GM23338 (cell line): ENCODE measurements at regions not wholly inside any gene's neighbourhood (a gene's known extent, or its start where the extent isn't known, plus 50 kb on each side); places are given as distances from the start of the nearest gene placed in this dataset.

ENCODE experiments used
- ATAC-seq: fragments of 200-7000 bp; cut with Tn5 transposase; 3 replicates; pipeline ENCODE4 v1.9.1; 2020
- DNase-seq: peaks from one replicate; pipeline ENCODE4 v3.0.0-alpha.2; 2015; ENCODE audit warnings: low spot score
- H2AFZ ChIP-seq: fragments of 200-600 bp; sonication (generic); 2 replicates; pipeline ENCODE4 v1.8.0; 2016; ENCODE audit warnings: antibody characterized with exemption, mild to moderate bottlenecking, moderate library complexity
- H3F3A ChIP-seq: fragments of 200-600 bp; sonication (generic); replicated peaks from 2 replicates; pipeline ENCODE4 v1.8.0; 2017; ENCODE audit warnings: antibody characterized with exemption, mixed run types, low read depth
- H3K27ac ChIP-seq: fragments of 200-600 bp; sonication (generic); 2 replicates; pipeline ENCODE4 v1.6.1; 2016; ENCODE audit warnings: low read depth
- H3K27me3 ChIP-seq: fragments of 200-600 bp; sonication (generic); 2 replicates; pipeline ENCODE4 v1.8.0; 2016; ENCODE audit warnings: mild to moderate bottlenecking, mixed run types, moderate library complexity; ENCODE audit not compliant: insufficient read depth
- H3K36me3 ChIP-seq: fragments of 200-600 bp; sonication (generic); 2 replicates; pipeline ENCODE4 v1.8.0; 2016; ENCODE audit warnings: mild to moderate bottlenecking; ENCODE audit not compliant: insufficient read depth
- H3K4me1 ChIP-seq: fragments of 200-600 bp; sonication (generic); 2 replicates; pipeline ENCODE4 v1.8.0; 2016; ENCODE audit warnings: mild to moderate bottlenecking, moderate library complexity; ENCODE audit not compliant: insufficient read depth
- H3K4me2 ChIP-seq: fragments of 200-600 bp; sonication (generic); 2 replicates; pipeline ENCODE4 v1.7.1; 2017; ENCODE audit warnings: mixed run types
- H3K4me3 ChIP-seq: fragments of 200-600 bp; sonication (generic); 2 replicates; pipeline ENCODE4 v1.6.1; 2016; ENCODE audit warnings: mixed run types
- H3K79me2 ChIP-seq: fragments of 200-600 bp; sonication (generic); replicated peaks from 2 replicates; pipeline ENCODE4 v1.8.0; 2017; ENCODE audit warnings: mild to moderate bottlenecking; ENCODE audit not compliant: insufficient read depth
- H3K9me2 ChIP-seq: fragments of 200-600 bp; sonication (generic); 2 replicates; pipeline ENCODE4 v1.8.0; 2017; ENCODE audit not compliant: insufficient read depth
- H4K20me1 ChIP-seq: fragments of 200-600 bp; sonication (generic); replicated peaks from 2 replicates; pipeline ENCODE4 v1.8.0; 2017; ENCODE audit warnings: mild to moderate bottlenecking; ENCODE audit not compliant: insufficient read depth
- H3K27ac Mint-ChIP-seq: 2 replicates; pipeline ENCODE4 v1.8.0; 2020; ENCODE audit warnings: inconsistent platforms, mild to moderate bottlenecking, moderate library complexity, mixed read lengths
- H3K27me3 Mint-ChIP-seq: 3 replicates; pipeline ENCODE4 v1.8.0; 2022; ENCODE audit warnings: low read depth, mild to moderate bottlenecking, moderate library complexity, mixed read lengths, inconsistent platforms; ENCODE audit not compliant: insufficient read depth, poor library complexity
- H3K36me3 Mint-ChIP-seq: 3 replicates; pipeline ENCODE4 v1.8.0; 2021; ENCODE audit warnings: low read depth, mild to moderate bottlenecking, inconsistent platforms, moderate library complexity, mixed read lengths
- H3K4me1 Mint-ChIP-seq: 3 replicates; pipeline ENCODE4 v1.8.0; 2020; ENCODE audit warnings: mild to moderate bottlenecking, inconsistent platforms, mixed read lengths
- H3K4me3 Mint-ChIP-seq: 3 replicates; pipeline ENCODE4 v1.8.0; 2021; ENCODE audit warnings: moderate library complexity, mild to moderate bottlenecking, inconsistent platforms, mixed read lengths
- H3K9me3 Mint-ChIP-seq: 3 replicates; pipeline ENCODE4 v1.8.0; 2020; ENCODE audit warnings: moderate library complexity, mild to moderate bottlenecking, inconsistent platforms, mixed read lengths
- EZH2 ChIP-seq: fragments of 200-600 bp; sonication (generic); IDR thresholded peaks from one replicate; pipeline ENCODE4 v1.8.0; 2017; ENCODE audit warnings: antibody characterized with exemption, mild to moderate bottlenecking, low read depth; ENCODE audit not compliant: unreplicated experiment
- EZH2phosphoT487 ChIP-seq: fragments of 200-600 bp; sonication (generic); IDR thresholded peaks from one replicate; pipeline ENCODE4 v1.8.1; 2018; ENCODE audit warnings: antibody characterized with exemption; ENCODE audit not compliant: unreplicated experiment
- JUNB ChIP-seq: IDR thresholded peaks from one replicate; pipeline ENCODE4 v1.6.1; 2016; ENCODE audit warnings: antibody characterized with exemption; ENCODE audit not compliant: unreplicated experiment
- NANOG ChIP-seq: IDR thresholded peaks from 2 replicates; pipeline ENCODE4 v1.6.1; 2016; ENCODE audit warnings: antibody characterized with exemption, borderline replicate concordance
- POLR2AphosphoS5 ChIP-seq: IDR thresholded peaks from 2 replicates; pipeline ENCODE4 v1.6.1; 2016; ENCODE audit warnings: antibody characterized with exemption, low read depth
- STAT1 ChIP-seq: IDR thresholded peaks from one replicate; pipeline ENCODE4 v1.6.1; 2016; ENCODE audit warnings: antibody characterized with exemption; ENCODE audit not compliant: unreplicated experiment
- ZNF114 ChIP-seq: fragments of 250-450 bp; sonication (Bioruptor Pico); IDR thresholded peaks from 2 replicates; pipeline ENCODE4 v1.5.0; 2020; ENCODE audit warnings: mild to moderate bottlenecking, moderate library complexity
- TF ChIP-seq, protein P1 (sequence below): IDR thresholded peaks from 2 replicates; pipeline ENCODE4 v1.6.1; 2016; ENCODE audit warnings: antibody characterized with exemption
- TF ChIP-seq, protein P2 (sequence below): fragments of 250-450 bp; sonication (Bioruptor Pico); IDR thresholded peaks from 2 replicates; pipeline ENCODE4 v1.5.0; 2020; ENCODE audit warnings: mild to moderate bottlenecking, moderate library complexity
- TF ChIP-seq, protein P3 (sequence below), 2 experiments: fragments of 200-600 bp in 1 of 2; sonication (generic) in 1 of 2; conservative IDR thresholded peaks; 2 replicates each; pipeline versions ENCODE4 v1.5.1 to v1.6.1; 2016 to 2017; ENCODE audit warnings: antibody characterized with exemption in 2 of 2, low read depth in 2 of 2, mild to moderate bottlenecking in 2 of 2, moderate library complexity in 1 of 2

DNA sequence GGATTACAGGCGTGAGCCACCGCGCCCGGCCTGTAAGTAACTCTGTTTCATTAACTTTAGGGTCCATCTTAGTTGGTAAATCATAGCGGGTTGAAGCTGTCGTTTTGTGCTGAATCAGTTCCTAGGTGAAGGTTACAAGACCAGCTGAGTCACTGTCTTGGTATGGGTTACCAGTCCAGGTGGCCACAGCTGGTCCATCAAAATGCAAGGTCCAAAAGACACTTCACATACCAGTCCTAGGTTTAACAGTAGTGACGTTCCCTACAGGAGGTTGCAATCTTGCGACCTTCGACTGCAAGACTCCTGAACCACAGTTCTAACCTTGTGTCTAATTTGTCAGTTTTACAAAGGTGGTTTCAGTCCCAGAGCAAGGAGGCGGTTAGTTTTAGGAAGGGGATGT is 160.1 kb upstream of the ATP10A start:
- Histone ChIP-seq H3K79me2 (no peaks in the 10 kb centered on the region), H2AFZ (peak overlapping the region; percentile 63; the same call in 1 of the 2 replicates), H3F3A (no peaks in the 10 kb centered on the region), H3K4me1 (peaks cover 2% of the 10 kb centered on the region; the same call in 1 of the 2 replicates), H3K27ac (no peak overlapping the region), H3K4me2 (no peak overlapping the region), H4K20me1 (no peaks in the 10 kb centered on the region), H3K4me3 (no peak overlapping the region), H3K27me3 (no peaks in the 10 kb centered on the region), H3K9me2 (peaks cover 17% of the 10 kb centered on the region; the same call in 1 of the 2 replicates), H3K36me3 (no peaks in the 10 kb centered on the region)
- Mint-ChIP-seq H3K36me3 (no peaks in the 10 kb centered on the region), H3K27ac (no peak overlapping the region), H3K27me3 (peaks cover 2% of the 10 kb centered on the region), H3K4me3 (no peak overlapping the region), H3K4me1 (peaks cover 5% of the 10 kb centered on the region; the same call in 1 of the 3 replicates), H3K9me3 (no peaks in the 10 kb centered on the region)
- no peak for DNase-seq
- TF ChIP-seq ZNF114 (CRISPR knock-in tag) = no peak
- no peak for ATAC-seq

DNA sequence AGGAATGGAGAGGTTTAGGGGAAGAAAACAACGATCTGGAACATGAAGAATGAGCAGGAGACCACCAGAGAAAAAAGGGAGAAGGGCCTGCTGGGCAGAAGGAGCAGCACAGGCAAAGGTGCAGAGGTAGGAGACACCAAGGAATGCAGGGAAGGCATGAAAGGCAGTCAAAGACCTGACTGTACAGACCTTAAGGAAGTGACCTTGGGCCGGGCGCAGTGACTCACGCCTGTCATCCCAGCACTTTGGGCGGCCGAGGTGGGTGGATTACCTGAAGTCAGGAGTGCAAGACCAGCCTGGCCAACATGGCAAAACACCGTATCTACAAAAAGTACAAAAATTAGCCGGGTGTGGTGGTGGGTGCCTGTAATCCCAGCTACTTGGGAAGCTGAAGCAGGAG is 157.7 kb upstream of the ATP10A start:
- H3K79me2 ChIP-seq = no peaks in the 10 kb centered on the region
- no peak overlapping the region for H3K27ac Mint-ChIP-seq
- no peaks in the 10 kb centered on the region for H3K36me3 Mint-ChIP-seq
- TF ChIP-seq ZNF114 (CRISPR knock-in tag) (no peak), STAT1 (no peak), EZH2phosphoT487 (no peak), NANOG (no peak), EZH2 (no peak), JUNB (no peak), POLR2AphosphoS5 (no peak)
- TF ChIP-seq, protein P1, sequence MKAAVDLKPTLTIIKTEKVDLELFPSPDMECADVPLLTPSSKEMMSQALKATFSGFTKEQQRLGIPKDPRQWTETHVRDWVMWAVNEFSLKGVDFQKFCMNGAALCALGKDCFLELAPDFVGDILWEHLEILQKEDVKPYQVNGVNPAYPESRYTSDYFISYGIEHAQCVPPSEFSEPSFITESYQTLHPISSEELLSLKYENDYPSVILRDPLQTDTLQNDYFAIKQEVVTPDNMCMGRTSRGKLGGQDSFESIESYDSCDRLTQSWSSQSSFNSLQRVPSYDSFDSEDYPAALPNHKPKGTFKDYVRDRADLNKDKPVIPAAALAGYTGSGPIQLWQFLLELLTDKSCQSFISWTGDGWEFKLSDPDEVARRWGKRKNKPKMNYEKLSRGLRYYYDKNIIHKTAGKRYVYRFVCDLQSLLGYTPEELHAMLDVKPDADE = no peak
- TF ChIP-seq, protein P2, sequence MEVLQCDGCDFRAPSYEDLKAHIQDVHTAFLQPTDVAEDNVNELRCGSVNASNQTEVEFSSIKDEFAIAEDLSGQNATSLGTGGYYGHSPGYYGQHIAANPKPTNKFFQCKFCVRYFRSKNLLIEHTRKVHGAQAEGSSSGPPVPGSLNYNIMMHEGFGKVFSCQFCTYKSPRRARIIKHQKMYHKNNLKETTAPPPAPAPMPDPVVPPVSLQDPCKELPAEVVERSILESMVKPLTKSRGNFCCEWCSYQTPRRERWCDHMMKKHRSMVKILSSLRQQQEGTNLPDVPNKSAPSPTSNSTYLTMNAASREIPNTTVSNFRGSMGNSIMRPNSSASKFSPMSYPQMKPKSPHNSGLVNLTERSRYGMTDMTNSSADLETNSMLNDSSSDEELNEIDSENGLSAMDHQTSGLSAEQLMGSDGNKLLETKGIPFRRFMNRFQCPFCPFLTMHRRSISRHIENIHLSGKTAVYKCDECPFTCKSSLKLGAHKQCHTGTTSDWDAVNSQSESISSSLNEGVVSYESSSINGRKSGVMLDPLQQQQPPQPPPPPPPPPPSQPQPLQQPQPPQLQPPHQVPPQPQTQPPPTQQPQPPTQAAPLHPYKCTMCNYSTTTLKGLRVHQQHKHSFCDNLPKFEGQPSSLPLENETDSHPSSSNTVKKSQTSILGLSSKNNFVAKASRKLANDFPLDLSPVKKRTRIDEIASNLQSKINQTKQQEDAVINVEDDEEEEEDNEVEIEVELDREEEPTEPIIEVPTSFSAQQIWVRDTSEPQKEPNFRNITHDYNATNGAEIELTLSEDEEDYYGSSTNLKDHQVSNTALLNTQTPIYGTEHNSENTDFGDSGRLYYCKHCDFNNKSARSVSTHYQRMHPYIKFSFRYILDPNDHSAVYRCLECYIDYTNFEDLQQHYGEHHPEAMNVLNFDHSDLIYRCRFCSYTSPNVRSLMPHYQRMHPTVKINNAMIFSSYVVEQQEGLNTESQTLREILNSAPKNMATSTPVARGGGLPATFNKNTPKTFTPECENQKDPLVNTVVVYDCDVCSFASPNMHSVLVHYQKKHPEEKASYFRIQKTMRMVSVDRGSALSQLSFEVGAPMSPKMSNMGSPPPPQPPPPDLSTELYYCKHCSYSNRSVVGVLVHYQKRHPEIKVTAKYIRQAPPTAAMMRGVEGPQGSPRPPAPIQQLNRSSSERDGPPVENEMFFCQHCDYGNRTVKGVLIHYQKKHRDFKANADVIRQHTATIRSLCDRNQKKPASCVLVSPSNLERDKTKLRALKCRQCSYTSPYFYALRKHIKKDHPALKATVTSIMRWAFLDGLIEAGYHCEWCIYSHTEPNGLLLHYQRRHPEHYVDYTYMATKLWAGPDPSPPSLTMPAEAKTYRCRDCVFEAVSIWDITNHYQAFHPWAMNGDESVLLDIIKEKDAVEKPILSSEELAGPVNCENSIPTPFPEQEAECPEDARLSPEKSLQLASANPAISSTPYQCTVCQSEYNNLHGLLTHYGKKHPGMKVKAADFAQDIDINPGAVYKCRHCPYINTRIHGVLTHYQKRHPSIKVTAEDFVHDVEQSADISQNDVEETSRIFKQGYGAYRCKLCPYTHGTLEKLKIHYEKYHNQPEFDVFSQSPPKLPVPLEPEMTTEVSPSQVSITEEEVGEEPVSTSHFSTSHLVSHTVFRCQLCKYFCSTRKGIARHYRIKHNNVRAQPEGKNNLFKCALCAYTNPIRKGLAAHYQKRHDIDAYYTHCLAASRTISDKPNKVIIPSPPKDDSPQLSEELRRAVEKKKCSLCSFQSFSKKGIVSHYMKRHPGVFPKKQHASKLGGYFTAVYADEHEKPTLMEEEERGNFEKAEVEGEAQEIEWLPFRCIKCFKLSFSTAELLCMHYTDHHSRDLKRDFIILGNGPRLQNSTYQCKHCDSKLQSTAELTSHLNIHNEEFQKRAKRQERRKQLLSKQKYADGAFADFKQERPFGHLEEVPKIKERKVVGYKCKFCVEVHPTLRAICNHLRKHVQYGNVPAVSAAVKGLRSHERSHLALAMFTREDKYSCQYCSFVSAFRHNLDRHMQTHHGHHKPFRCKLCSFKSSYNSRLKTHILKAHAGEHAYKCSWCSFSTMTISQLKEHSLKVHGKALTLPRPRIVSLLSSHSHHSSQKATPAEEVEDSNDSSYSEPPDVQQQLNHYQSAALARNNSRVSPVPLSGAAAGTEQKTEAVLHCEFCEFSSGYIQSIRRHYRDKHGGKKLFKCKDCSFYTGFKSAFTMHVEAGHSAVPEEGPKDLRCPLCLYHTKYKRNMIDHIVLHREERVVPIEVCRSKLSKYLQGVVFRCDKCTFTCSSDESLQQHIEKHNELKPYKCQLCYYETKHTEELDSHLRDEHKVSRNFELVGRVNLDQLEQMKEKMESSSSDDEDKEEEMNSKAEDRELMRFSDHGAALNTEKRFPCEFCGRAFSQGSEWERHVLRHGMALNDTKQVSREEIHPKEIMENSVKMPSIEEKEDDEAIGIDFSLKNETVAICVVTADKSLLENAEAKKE (CRISPR knock-in tag) = no peak
- TF ChIP-seq, protein P3, sequence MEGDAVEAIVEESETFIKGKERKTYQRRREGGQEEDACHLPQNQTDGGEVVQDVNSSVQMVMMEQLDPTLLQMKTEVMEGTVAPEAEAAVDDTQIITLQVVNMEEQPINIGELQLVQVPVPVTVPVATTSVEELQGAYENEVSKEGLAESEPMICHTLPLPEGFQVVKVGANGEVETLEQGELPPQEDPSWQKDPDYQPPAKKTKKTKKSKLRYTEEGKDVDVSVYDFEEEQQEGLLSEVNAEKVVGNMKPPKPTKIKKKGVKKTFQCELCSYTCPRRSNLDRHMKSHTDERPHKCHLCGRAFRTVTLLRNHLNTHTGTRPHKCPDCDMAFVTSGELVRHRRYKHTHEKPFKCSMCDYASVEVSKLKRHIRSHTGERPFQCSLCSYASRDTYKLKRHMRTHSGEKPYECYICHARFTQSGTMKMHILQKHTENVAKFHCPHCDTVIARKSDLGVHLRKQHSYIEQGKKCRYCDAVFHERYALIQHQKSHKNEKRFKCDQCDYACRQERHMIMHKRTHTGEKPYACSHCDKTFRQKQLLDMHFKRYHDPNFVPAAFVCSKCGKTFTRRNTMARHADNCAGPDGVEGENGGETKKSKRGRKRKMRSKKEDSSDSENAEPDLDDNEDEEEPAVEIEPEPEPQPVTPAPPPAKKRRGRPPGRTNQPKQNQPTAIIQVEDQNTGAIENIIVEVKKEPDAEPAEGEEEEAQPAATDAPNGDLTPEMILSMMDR (conservative IDR thresholded peaks at IDR 0.05; ENCODE audit: low read depth in 2 of 2) = no peak

More for the DNA sequence above, 157.7 kb upstream of the ATP10A start:
- Mint-ChIP-seq H3K27me3 (peaks cover 2% of the 10 kb centered on the region), H3K9me3 (no peaks in the 10 kb centered on the region), H3K4me1 (no peaks in the 10 kb centered on the region), H3K4me3 (no peak overlapping the region)
- Histone ChIP-seq H3K4me1 (no peaks in the 10 kb centered on the region), H3K9me2 (peaks cover 17% of the 10 kb centered on the region; the same call in 1 of the 2 replicates), H3F3A (no peaks in the 10 kb centered on the region), H2AFZ (no peak overlapping the region), H3K36me3 (no peaks in the 10 kb centered on the region), H3K27ac (no peak overlapping the region), H3K27me3 (no peaks in the 10 kb centered on the region), H4K20me1 (no peaks in the 10 kb centered on the region), H3K4me3 (no peak overlapping the region), H3K4me2 (no peak overlapping the region)
- no peak for DNase-seq
- ATAC-seq = no peak
